H1 (cell line): ENCODE measurements at regions not wholly inside any gene's neighbourhood (a gene's known extent, or its start where the extent isn't known, plus 50 kb on each side); places are given as distances from the start of the nearest gene placed in this dataset.
A peak's percentile ranks its signal among the peaks of the same experiment; 100 is the strongest.

ENCODE experiments used
- CTCF ChIA-PET: fragments of 300-600 bp; sonication (Branson Sonifier 250); formaldehyde crosslinking; loops from one replicate; lab custom pipeline; 2021; ENCODE audit not compliant: partially characterized antibody; lab: Charles Lee
- POLR2A ChIA-PET: fragments of 300-600 bp; sonication (Branson Sonifier 250); formaldehyde crosslinking; loops from one replicate; lab custom pipeline; 2021; ENCODE audit warnings: inconsistent platforms; ENCODE audit not compliant: partially characterized antibody; lab: Charles Lee
- DNase-seq, 2 experiments: peaks; one replicate each; pipeline versions ENCODE4 v3.0.0 to v3.0.0-alpha.2; 2010 to 2022; ENCODE audit warnings: low spot score in 2 of 2, low read depth in 1 of 2, mixed read lengths in 1 of 2
- FAIRE-seq: peaks from 2 replicates; lab custom pipeline; 2011; peaks lifted over from hg19 to GRCh38; lab: Jason Lieb, UNC
- H2AFZ ChIP-seq: 2 replicates; pipeline ENCODE4 v1.8.1; 2012; ENCODE audit warnings: low read length, inconsistent platforms
- H2AK5ac ChIP-seq: 2 replicates; pipeline ENCODE4 v1.6.1; 2013; ENCODE audit warnings: low read depth, low read length
- H2BK120ac ChIP-seq: replicated peaks from 2 replicates; pipeline ENCODE3; 2013; ENCODE audit warnings: low read depth, low read length, inconsistent platforms
- H2BK12ac ChIP-seq: 2 replicates; pipeline ENCODE4 v1.6.1; 2013; ENCODE audit warnings: low read depth, low read length
- H2BK15ac ChIP-seq: 2 replicates; pipeline ENCODE4 v1.6.1; 2013; ENCODE audit warnings: low read length
- H2BK20ac ChIP-seq: 2 replicates; pipeline ENCODE4 v1.6.1; 2013; ENCODE audit warnings: low read length
- H2BK5ac ChIP-seq: 2 replicates; pipeline ENCODE4 v1.6.1; 2013; ENCODE audit warnings: low read depth, low read length
- H3K14ac ChIP-seq: 2 replicates; pipeline ENCODE4 v1.6.1; 2013; ENCODE audit warnings: inconsistent platforms; ENCODE audit not compliant: insufficient read length
- H3K18ac ChIP-seq: 2 replicates; pipeline ENCODE4 v1.6.1; 2013; ENCODE audit warnings: low read length; ENCODE audit errors: extremely low read depth
- H3K23ac ChIP-seq: 2 replicates; pipeline ENCODE4 v1.6.1; 2013; ENCODE audit warnings: inconsistent platforms; ENCODE audit not compliant: insufficient read length
- H3K23me2 ChIP-seq: 2 replicates; pipeline ENCODE4 v1.6.1; 2013; ENCODE audit warnings: low read depth, low read length
- H3K27ac ChIP-seq: 2 replicates; pipeline ENCODE4 v1.6.1; 2011; ENCODE audit warnings: low read depth, low read length, inconsistent platforms
- H3K27me3 ChIP-seq, 4 experiments: replicated peaks in 1 of 4; 1 replicate in 1 of 4; 2 replicates in 3 of 4; pipeline versions ENCODE4 v1.6.1 to v1.8.1; 2011 to 2013; ENCODE audit warnings: low read length in 3 of 4, mild to moderate bottlenecking in 3 of 4, inconsistent platforms in 2 of 4, mixed read lengths in 2 of 4, moderate library complexity in 1 of 4; ENCODE audit not compliant: control insufficient read depth in 3 of 4, insufficient read depth in 3 of 4; ENCODE audit errors: extremely low read depth in 1 of 4
- H3K36me3 ChIP-seq, 4 experiments: 2 replicates each; pipeline versions ENCODE4 v1.6.1 to v1.8.1; 2011 to 2013; ENCODE audit warnings: mild to moderate bottlenecking in 4 of 4, low read length in 3 of 4, moderate library complexity in 2 of 4, control low read depth in 1 of 4, inconsistent platforms in 1 of 4; ENCODE audit not compliant: insufficient read depth in 4 of 4, control insufficient read depth in 2 of 4
- H3K4ac ChIP-seq: replicated peaks from 2 replicates; pipeline ENCODE3; 2013; ENCODE audit warnings: low read length, low read depth, mixed read lengths, inconsistent platforms; ENCODE audit not compliant: insufficient read length
- H3K4me1 ChIP-seq, 4 experiments: replicated peaks in 1 of 4; 1 replicate in 1 of 4; 2 replicates in 3 of 4; pipeline versions ENCODE4 v1.6.1 to v1.8.1; 2011 to 2013; ENCODE audit warnings: low read length in 3 of 4, inconsistent platforms in 2 of 4, mixed read lengths in 1 of 4; ENCODE audit not compliant: insufficient read depth in 4 of 4, control insufficient read depth in 3 of 4
- H3K4me2 ChIP-seq, 2 experiments: 2 replicates each; pipeline versions ENCODE4 v1.6.1 to v1.8.1; 2011 to 2013; ENCODE audit warnings: low read depth in 2 of 2, low read length in 2 of 2, control low read depth in 1 of 2, inconsistent platforms in 1 of 2, mild to moderate bottlenecking in 1 of 2; ENCODE audit not compliant: insufficient read depth in 1 of 2
- H3K4me3 ChIP-seq, 4 experiments: fragments of 200-600, 300-600 bp in 1 of 4; sonication (generic), shearing (Covaris generic), sonication (Bioruptor Twin) in 1 of 4; 2 replicates each; pipeline versions ENCODE4 v1.5.1 to v1.8.1; 2011 to 2016; ENCODE audit warnings: low read length in 4 of 4, low read depth in 3 of 4, control low read depth in 2 of 4, inconsistent platforms in 2 of 4, mild to moderate bottlenecking in 2 of 4, mixed read lengths in 1 of 4, moderate library complexity in 1 of 4; ENCODE audit not compliant: insufficient read depth in 2 of 4; ENCODE audit errors: extremely low read depth in 1 of 4
- H3K56ac ChIP-seq: replicated peaks from 2 replicates; pipeline ENCODE3; 2013; ENCODE audit warnings: low read depth, mild to moderate bottlenecking, mixed read lengths, low read length, inconsistent platforms; ENCODE audit not compliant: insufficient read length
- H3K79me1 ChIP-seq: 2 replicates; pipeline ENCODE4 v1.6.1; 2013; ENCODE audit warnings: low read depth, low read length, control low read depth
- H3K79me2 ChIP-seq, 2 experiments: 2 replicates each; pipeline versions ENCODE4 v1.6.1 to v1.8.1; 2012 to 2013; ENCODE audit warnings: low read length in 2 of 2, mild to moderate bottlenecking in 2 of 2, inconsistent platforms in 1 of 2; ENCODE audit not compliant: insufficient read depth in 2 of 2, control insufficient read depth in 1 of 2
- H3K9ac ChIP-seq, 4 experiments: replicated peaks in 1 of 4; 1 replicate in 1 of 4; 2 replicates in 3 of 4; pipeline versions ENCODE4 v1.6.1 to v1.8.1; 2011 to 2013; ENCODE audit warnings: low read depth in 3 of 4, low read length in 3 of 4, control low read depth in 2 of 4, mild to moderate bottlenecking in 2 of 4, moderate library complexity in 2 of 4, inconsistent platforms in 1 of 4; ENCODE audit errors: extremely low read depth in 1 of 4
- H3K9me3 ChIP-seq, 2 experiments: 2 replicates each; pipeline versions ENCODE4 v1.6.1 to v1.8.1; 2012 to 2013; ENCODE audit warnings: mild to moderate bottlenecking in 2 of 2, moderate library complexity in 2 of 2, control low read depth in 1 of 2, inconsistent platforms in 1 of 2, low read depth in 1 of 2, low read length in 1 of 2, mixed read lengths in 1 of 2; ENCODE audit not compliant: insufficient read depth in 2 of 2
- H4K20me1 ChIP-seq, 2 experiments: replicated peaks in 1 of 2; 2 replicates each; pipeline versions ENCODE3 to v1.8.1; 2011 to 2013; ENCODE audit warnings: inconsistent platforms in 2 of 2, low read length in 2 of 2, mild to moderate bottlenecking in 1 of 2; ENCODE audit not compliant: insufficient read depth in 2 of 2, control insufficient read depth in 1 of 2
- H4K5ac ChIP-seq: 2 replicates; pipeline ENCODE4 v1.6.1; 2013; ENCODE audit warnings: low read length, low read depth, mixed read lengths, inconsistent platforms; ENCODE audit not compliant: insufficient read length
- H4K8ac ChIP-seq: 2 replicates; pipeline ENCODE4 v1.8.0; 2013; ENCODE audit warnings: mild to moderate bottlenecking, moderate library complexity, low read length, inconsistent platforms; ENCODE audit not compliant: insufficient read depth; ENCODE audit errors: extremely low read depth
- H4K91ac ChIP-seq: replicated peaks from 2 replicates; pipeline ENCODE3; 2013; ENCODE audit warnings: low read length, mixed read lengths, inconsistent platforms; ENCODE audit not compliant: insufficient read length
- BRCA1 ChIP-seq: IDR thresholded peaks from 2 replicates; pipeline ENCODE4 v1.6.1; 2012; ENCODE audit warnings: low read depth, low read length, improper control_type of control experiment
- CBX5 ChIP-seq: fragments of 300-800, 300-1000 bp; sonication (generic); IDR thresholded peaks from 2 replicates; pipeline ENCODE4 v1.7.1; 2016; ENCODE audit warnings: antibody characterized with exemption, low read length, low read depth
- FOSL1 ChIP-seq: IDR thresholded peaks from 2 replicates; pipeline ENCODE4 v1.6.1; 2011; ENCODE audit warnings: mild to moderate bottlenecking, low read depth, low read length, moderate library complexity; ENCODE audit not compliant: insufficient read depth
- GABPA ChIP-seq: IDR thresholded peaks from 2 replicates; pipeline ENCODE4 v1.6.1; 2011; ENCODE audit warnings: mild to moderate bottlenecking, low read length, moderate library complexity, borderline replicate concordance; ENCODE audit not compliant: insufficient read depth
- JUND ChIP-seq: IDR thresholded peaks from 2 replicates; pipeline ENCODE4 v1.6.1; 2011; ENCODE audit warnings: mild to moderate bottlenecking, improper control_type of control experiment, low read length
- KDM1A ChIP-seq: fragments of 200-600, 300-600 bp; sonication (generic); IDR thresholded peaks from 2 replicates; pipeline ENCODE4 v1.7.1; 2016; ENCODE audit warnings: mild to moderate bottlenecking, low read length, borderline replicate concordance
- SAP30 ChIP-seq: fragments of 300-600 bp; sonication (generic); IDR thresholded peaks from 2 replicates; pipeline ENCODE4 v1.7.1; 2012; ENCODE audit warnings: low read length, moderate library complexity, mild to moderate bottlenecking, inconsistent platforms; ENCODE audit not compliant: insufficient read depth, insufficient replicate concordance
- SIN3A ChIP-seq, 2 experiments: IDR thresholded peaks in 1 of 2; conservative IDR thresholded peaks in 1 of 2; 2 replicates each; pipeline ENCODE4 v1.6.1; 2011 to 2012; ENCODE audit warnings: low read length in 2 of 2, improper control_type of control experiment in 1 of 2, low read depth in 1 of 2, mild to moderate bottlenecking in 1 of 2
- SP2 ChIP-seq: IDR thresholded peaks from 2 replicates; pipeline ENCODE4 v1.6.1; 2012; ENCODE audit warnings: mild to moderate bottlenecking, low read length, inconsistent platforms
- SRF ChIP-seq: IDR thresholded peaks from 2 replicates; pipeline ENCODE4 v1.6.1; 2011; ENCODE audit warnings: mild to moderate bottlenecking, low read depth, low read length, moderate library complexity
- WGBS, 2 experiments: shearing (Covaris generic) in 1 of 2; methylation state at CpG; one replicate each; pipeline versions ENCODE4 v1.1.6 to v1.1.7; 2013 to 2015; ENCODE audit warnings: low lambda C conversion rate in 2 of 2, mixed read lengths in 2 of 2, inconsistent platforms in 1 of 2, low coverage in 1 of 2, missing lambda C conversion rate in 1 of 2; ENCODE audit not compliant: insufficient replicate concordance in 2 of 2, insufficient coverage in 1 of 2, insufficient read length in 1 of 2; ENCODE audit errors: extremely low coverage in 1 of 2, missing lambda C conversion rate in 1 of 2; 5-methylcytosine and 5-hydroxymethylcytosine counted together

- Histone ChIP-seq H3K4ac (peak overlapping the region; percentile 1), H3K23ac (no peak overlapping the region), H3K4me3 (peak overlapping the region in 1 of 4 experiments; percentile 23; a peak in 1 of 8 replicates), H3K4me1 (peaks cover 6 to 33% (median 21%) of the 10 kb centered on the region in 4 experiments), H3K27me3 (no peaks in the 10 kb centered on the region), H4K20me1 (peaks cover 0 to 4% of the 10 kb centered on the region in 2 experiments), H3K14ac (no peak overlapping the region), H2BK12ac (peak overlapping the region; percentile 98), H3K36me3 (no peaks in the 10 kb centered on the region), H3K4me2 (peak overlapping the region; percentile 42 to 53), H2AK5ac (peak overlapping the region; percentile 79; the same call in 1 of the 2 replicates), H3K9me3 (no peaks in the 10 kb centered on the region), H3K18ac (peak overlapping the region; percentile 91), H2AFZ (no peak overlapping the region), H3K79me2 (peaks cover 3 to 80% of the 10 kb centered on the region in 2 experiments; a peak in 3 of 4 replicates), H4K5ac (peak overlapping the region; percentile 12), H3K9ac (peak overlapping the region; percentile 39 to 59 (median 46); a peak in 6 of 7 replicates), H2BK15ac (0 out of 2 replicates have a peak overlapping the region, but pooled peaks have one; percentile 14), H4K8ac (peak overlapping the region; percentile 90), H4K91ac (peak overlapping the region; percentile 45), H3K79me1 (peaks cover 5% of the 10 kb centered on the region), H2BK5ac (peak overlapping the region; percentile 95), H3K27ac (peak overlapping the region; percentile 84), H2BK120ac (peak overlapping the region; percentile 25), H3K56ac (no peak overlapping the region), H2BK20ac (peak overlapping the region; percentile 21; the same call in 1 of the 2 replicates), H3K23me2 (no peaks in the 10 kb centered on the region; the same call in 1 of the 2 replicates)
- 26% methylated on average over 9 of the region's 9 CpGs; no CpG with 5 or more reads in 1 of the 2 experiments for WGBS, 2 experiments
- peak; percentile 65 to 78 for DNase-seq
- POLR2A ChIA-PET: interaction anchor here (0.8 to 4.9 kb wide), 20 partner anchors 9 to 143 kb away, joined by 3 to 58 read pairs (median 6); no protein-coding TSS in a partner anchor
- peak; percentile 88 for FAIRE-seq
- CTCF ChIA-PET: interaction anchor here (0.8 to 10.6 kb wide), 32 partner anchors 9 to 187 kb away, joined by 3 to 195 read pairs (median 5); partner anchors contain the start of gene MACF1
- TF ChIP-seq GABPA: no peak
- no peak for TF ChIP-seq SIN3A (conservative IDR thresholded peaks at IDR 0.05 in 1 of 2, IDR thresholded peaks at IDR 0.05 in 1 of 2; ENCODE audit: low read depth in 1 of 2, low read length in 2 of 2)
- TF ChIP-seq SAP30: no peak
- no peak for TF ChIP-seq KDM1A
- TF ChIP-seq CBX5: no peak
- no peak for TF ChIP-seq SRF
- no peak for TF ChIP-seq BRCA1
- TF ChIP-seq SP2: no peak
- no peak for TF ChIP-seq FOSL1
- no peak for TF ChIP-seq JUND
Measured at GRCh38 chr1:39132505-39133339, 71.8 kb upstream of the MACF1 start.
